BLaER1 treated with 17β-estradiol and CSF1 and Interleukin-3, amounts not matched to agents 10 nM and 100 nM (cell line): ENCODE measurements at regions not wholly inside any gene's neighbourhood (a gene's known extent, or its start where the extent isn't known, plus 50 kb on each side); places are given as distances from the start of the nearest gene placed in this dataset.
A peak's percentile ranks its signal among the peaks of the same experiment; 100 is the strongest.
"Not testable (repeated sequence)": the region's sequence is repeated elsewhere in the genome, so short reads cannot be mapped to it uniquely, and the experiment has no call there.

Source experiments
- H3K27ac ChIP-seq, 11 experiments: shearing (Covaris generic); formaldehyde crosslinking; 2 replicates each; pipeline ENCODE4 v1.8.1; 2022
- H3K27me3 ChIP-seq, 11 experiments: shearing (Covaris generic); formaldehyde crosslinking; 2 replicates each; pipeline ENCODE4 v1.8.1; 2022
- H3K36me3 ChIP-seq, 11 experiments: shearing (Covaris generic); formaldehyde crosslinking; 2 replicates each; pipeline ENCODE4 v1.8.1; 2022
- H3K4me1 ChIP-seq, 10 experiments: shearing (Covaris generic); formaldehyde crosslinking; 2 replicates each; pipeline ENCODE4 v1.8.1; 2022
- H3K4me2 ChIP-seq, 11 experiments: shearing (Covaris generic); formaldehyde crosslinking; 2 replicates each; pipeline ENCODE4 v1.8.1; 2022
- H3K4me3 ChIP-seq, 10 experiments: shearing (Covaris generic); formaldehyde crosslinking; 2 replicates each; pipeline ENCODE4 v1.8.1; 2022
- H3K9ac ChIP-seq, 11 experiments: shearing (Covaris generic); formaldehyde crosslinking; 2 replicates each; pipeline ENCODE4 v1.8.1; 2022
- H3K9me3 ChIP-seq, 11 experiments: shearing (Covaris generic); formaldehyde crosslinking; replicated peaks in 1 of 11; 2 replicates each; pipeline ENCODE4 v1.8.1; 2022
- H4K20me1 ChIP-seq, 11 experiments: shearing (Covaris generic); formaldehyde crosslinking; 2 replicates each; pipeline ENCODE4 v1.8.1; 2022
- Cebpa-rat ChIP-seq, 11 experiments: shearing (Covaris generic); IDR thresholded peaks; 2 replicates each; pipeline ENCODE4 v1.8.1; 2022

- Histone ChIP-seq H3K27me3 (no peaks in the 10 kb centered on the region), H3K4me3 (no peak overlapping the region), H3K9ac (no peak overlapping the region), H3K36me3 (no peaks in the 10 kb centered on the region), H3K9me3 (no peaks in the 10 kb centered on the region), H4K20me1 (no peaks in the 10 kb centered on the region), H3K4me1 (peaks cover 0 to 15% (median 7%) of the 10 kb centered on the region in 10 experiments; a peak in 6 of 20 replicates), H3K4me2 (peak overlapping the region in 6 of 11 experiments; percentile 9 to 38 (median 22); a peak in 7 of 22 replicates), H3K27ac (no peak overlapping the region)
- TF ChIP-seq Cebpa-rat (IDR thresholded peaks at IDR 0.05): no peak
Observed at GRCh38 chr15:62362144-62362543, 197.1 kb upstream of the C2CD4B start.

DNA sequence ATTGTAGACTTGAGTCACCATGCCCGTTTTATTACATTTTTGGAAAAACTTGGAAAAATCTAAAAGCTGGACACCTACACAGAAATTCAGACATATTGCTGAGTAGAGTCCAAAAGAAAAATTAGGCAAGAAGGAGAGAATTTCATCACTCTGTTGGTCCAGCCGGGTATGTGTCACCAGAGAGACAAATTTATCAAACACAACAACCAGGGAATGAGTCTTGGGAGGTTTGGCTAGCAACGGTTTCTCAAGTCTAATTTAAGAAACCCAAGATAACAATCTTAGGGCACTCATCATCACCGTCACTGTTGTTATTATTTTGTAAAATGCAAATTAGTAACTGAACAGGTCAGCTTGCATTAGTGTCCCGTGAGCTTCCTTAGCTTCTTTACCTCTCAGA, 197.5 kb upstream of the C2CD4B start:
- peaks cover 0 to 15% (median 7%) of the 10 kb centered on the region in 10 experiments; a peak in 6 of 20 replicates for H3K4me1 ChIP-seq
- no peak for TF ChIP-seq Cebpa-rat (IDR thresholded peaks at IDR 0.05)
- H3K4me3 ChIP-seq: no peak overlapping the region
- no peaks in the 10 kb centered on the region for H4K20me1 ChIP-seq
- no peak overlapping the region for H3K27ac ChIP-seq
- no peaks in the 10 kb centered on the region for H3K36me3 ChIP-seq
- no peaks in the 10 kb centered on the region for H3K9me3 ChIP-seq
- peak overlapping the region in 7 of 11 experiments; percentile 9 to 38 (median 29); a peak in 8 of 22 replicates for H3K4me2 ChIP-seq
- H3K9ac ChIP-seq: no peak overlapping the region
- no peaks in the 10 kb centered on the region for H3K27me3 ChIP-seq

- no peaks in the 10 kb centered on the region for H3K27me3 ChIP-seq
- H4K20me1 ChIP-seq: no peaks in the 10 kb centered on the region
- no peak for TF ChIP-seq Cebpa-rat (IDR thresholded peaks at IDR 0.05)
- H3K9me3 ChIP-seq: no peaks in the 10 kb centered on the region
- H3K9ac ChIP-seq: no peak overlapping the region
- H3K4me2 ChIP-seq: no peak overlapping the region
- no peak overlapping the region for H3K4me3 ChIP-seq
- H3K4me1 ChIP-seq: peaks cover 0 to 15% (median 7%) of the 10 kb centered on the region in 10 experiments; a peak in 6 of 20 replicates
- no peaks in the 10 kb centered on the region for H3K36me3 ChIP-seq
- no peak overlapping the region for H3K27ac ChIP-seq
Observed at GRCh38 chr15:62363913-62364312, 198.8 kb upstream of the C2CD4B start.

- no peaks in the 10 kb centered on the region for H3K36me3 ChIP-seq
Observed at GRCh38 chr15:62365795-62366442, 200.8 kb upstream of the C2CD4B start.

GRCh38 chr15:62369454-62369853, 204.4 kb upstream of the C2CD4B start:
- H3K27ac ChIP-seq: no peak overlapping the region
- H3K9me3 ChIP-seq: no peaks in the 10 kb centered on the region
- no peak overlapping the region for H3K4me2 ChIP-seq
- no peaks in the 10 kb centered on the region for H3K27me3 ChIP-seq
- no peaks in the 10 kb centered on the region for H3K4me1 ChIP-seq
- no peaks in the 10 kb centered on the region for H4K20me1 ChIP-seq
- no peak overlapping the region for H3K4me3 ChIP-seq
- no peak overlapping the region for H3K9ac ChIP-seq
- no peak for TF ChIP-seq Cebpa-rat (IDR thresholded peaks at IDR 0.05)
- H3K36me3 ChIP-seq: no peaks in the 10 kb centered on the region

More at GRCh38 chr15:62365795-62366442, 200.8 kb upstream of the C2CD4B start:
- H4K20me1 ChIP-seq: no peaks in the 10 kb centered on the region
- no peak overlapping the region for H3K27ac ChIP-seq
- TF ChIP-seq Cebpa-rat (IDR thresholded peaks at IDR 0.05): no peak
- H3K27me3 ChIP-seq: no peaks in the 10 kb centered on the region
- H3K9ac ChIP-seq: no peak overlapping the region
- no peak overlapping the region for H3K4me3 ChIP-seq
- H3K9me3 ChIP-seq: no peaks in the 10 kb centered on the region
- peaks cover 0 to 15% (median 7%) of the 10 kb centered on the region in 10 experiments; a peak in 6 of 20 replicates for H3K4me1 ChIP-seq
- H3K4me2 ChIP-seq: no peak overlapping the region

GRCh38 chr15:62371683-62372082, 206.6 kb upstream of the C2CD4B start:
- not testable (repeated sequence) for H3K4me2 ChIP-seq, H3K27ac ChIP-seq, H3K36me3 ChIP-seq, H3K4me3 ChIP-seq, H4K20me1 ChIP-seq, H3K9ac ChIP-seq, H3K27me3 ChIP-seq, H3K4me1 ChIP-seq, H3K9me3 ChIP-seq

- H3K4me1 ChIP-seq: no peaks in the 10 kb centered on the region
- no peaks in the 10 kb centered on the region for H3K36me3 ChIP-seq
- no peaks in the 10 kb centered on the region for H3K9me3 ChIP-seq
- no peak for TF ChIP-seq Cebpa-rat (IDR thresholded peaks at IDR 0.05)
- no peaks in the 10 kb centered on the region for H3K27me3 ChIP-seq
- H3K4me2 ChIP-seq: no peak overlapping the region
- H3K27ac ChIP-seq: no peak overlapping the region
- H3K9ac ChIP-seq: no peak overlapping the region
- H3K4me3 ChIP-seq: no peak overlapping the region
- H4K20me1 ChIP-seq: no peaks in the 10 kb centered on the region
Observed at GRCh38 chr15:62377736-62378480, 212.8 kb upstream of the C2CD4B start.

DNA sequence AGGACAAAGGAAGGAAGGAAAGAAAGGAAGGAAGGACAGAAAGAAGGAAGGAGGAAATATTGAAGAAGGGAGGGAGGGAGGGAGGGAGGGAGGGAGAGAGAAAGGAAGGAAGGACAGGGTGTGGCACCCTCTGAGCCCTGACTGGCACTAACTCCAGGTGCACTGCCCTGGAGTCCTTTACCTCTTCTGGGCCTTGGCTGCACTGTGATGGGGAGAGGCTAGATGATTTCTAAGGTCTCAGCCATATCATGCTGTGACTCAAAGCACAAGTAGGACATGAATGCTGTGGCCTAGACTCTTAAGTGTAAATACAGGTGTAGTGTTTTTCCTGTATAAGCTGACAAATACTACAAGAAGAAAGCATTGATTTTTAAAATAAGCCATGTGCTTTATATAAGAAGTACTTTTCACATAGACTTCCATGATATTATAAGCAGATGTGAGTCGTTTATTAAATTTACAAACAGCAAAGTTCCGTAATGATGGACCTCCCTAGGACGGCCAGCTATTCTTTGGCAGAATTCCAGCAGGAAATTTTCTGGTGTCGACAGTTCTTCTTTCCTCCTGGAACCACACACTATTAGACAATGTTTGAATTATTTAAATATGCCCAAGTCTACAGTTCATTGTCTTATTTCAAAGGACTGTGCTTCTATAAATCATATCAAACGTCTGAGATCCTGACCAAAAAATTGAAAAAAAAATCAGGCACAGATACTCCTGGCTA, 213.8 kb upstream of the C2CD4B start:
- H3K27ac ChIP-seq: no peak overlapping the region
- H3K9me3 ChIP-seq: no peaks in the 10 kb centered on the region
- H4K20me1 ChIP-seq: no peaks in the 10 kb centered on the region
- H3K4me1 ChIP-seq: no peaks in the 10 kb centered on the region
- no peak for TF ChIP-seq Cebpa-rat (IDR thresholded peaks at IDR 0.05)
- no peak overlapping the region for H3K9ac ChIP-seq
- H3K36me3 ChIP-seq: no peaks in the 10 kb centered on the region
- H3K4me2 ChIP-seq: no peak overlapping the region
- H3K4me3 ChIP-seq: no peak overlapping the region
- H3K27me3 ChIP-seq: no peaks in the 10 kb centered on the region

DNA sequence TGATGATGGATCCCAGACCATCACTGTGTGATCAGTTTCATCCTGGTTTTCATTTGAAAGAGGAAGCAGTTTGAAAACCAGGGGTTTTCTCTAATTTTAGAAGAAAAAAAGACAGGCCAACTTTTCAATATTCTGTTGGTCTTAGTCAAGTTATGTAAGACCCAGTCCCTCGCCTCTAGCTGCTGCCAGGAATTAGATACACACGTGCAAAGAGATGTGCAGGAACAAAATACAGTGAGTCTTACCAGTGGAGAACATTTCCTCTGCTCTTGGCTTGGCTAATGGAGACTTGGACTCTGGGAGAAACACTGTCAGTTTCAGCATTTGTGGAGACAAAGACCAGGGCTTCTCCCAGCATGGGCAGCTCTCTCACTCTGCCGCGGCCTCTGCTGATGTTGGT, 214.9 kb upstream of the C2CD4B start:
- Histone ChIP-seq H3K27me3 (no peaks in the 10 kb centered on the region), H3K9ac (no peak overlapping the region), H3K27ac (no peak overlapping the region), H3K4me1 (no peaks in the 10 kb centered on the region), H3K4me3 (no peak overlapping the region), H4K20me1 (no peaks in the 10 kb centered on the region), H3K36me3 (no peaks in the 10 kb centered on the region), H3K4me2 (no peak overlapping the region), H3K9me3 (no peaks in the 10 kb centered on the region)
- TF ChIP-seq Cebpa-rat (IDR thresholded peaks at IDR 0.05): no peak
